ENCODE measurements at regions not wholly inside any gene's neighbourhood (a gene's known extent, or its start where the extent isn't known, plus 50 kb on each side); places are given as distances from the start of the nearest gene placed in this dataset.
"Not testable (repeated sequence)": the region's sequence is repeated elsewhere in the genome, so short reads cannot be mapped to it uniquely, and the experiment has no call there.

GRCh38 chr2:132268977-132269523, 107.3 kb upstream of the ANKRD30BL start:
- TF ChIP-seq CTCF (IDR thresholded peaks at IDR 0.05; ENCODE audit: insufficient read depth in 1 of 2, low read depth in 1 of 2, low read length in 1 of 2, severe bottlenecking in 1 of 2, unreplicated experiment in 1 of 2) = no peak
- Mint-ChIP-seq H3K4me1 (ENCODE audit: low read depth, unreplicated experiment) (no peaks in the 10 kb centered on the region), H3K27ac (ENCODE audit: unreplicated experiment) (no peak overlapping the region), H3K9me3 (ENCODE audit: unreplicated experiment) (peaks cover 2% of the 10 kb centered on the region), H3K4me3 (ENCODE audit: unreplicated experiment) (no peak overlapping the region), H3K36me3 (ENCODE audit: insufficient read depth, unreplicated experiment) (no peaks in the 10 kb centered on the region), H3K27me3 (ENCODE audit: insufficient read depth, unreplicated experiment) (no peaks in the 10 kb centered on the region)
- BruUV-seq (replicated peaks) = no TSS peak
- ChIA-PET POLR2A (no interaction called here), CTCF (interaction anchor here (1.0 to 1.5 kb wide), 3 partner anchors 156 to 902 kb away, joined by 3 to 6 read pairs (median 4); no protein-coding TSS in a partner anchor)
- Histone ChIP-seq H3K27me3 (replicated peaks; ENCODE audit: control insufficient read depth, insufficient read depth, low read length) (no peaks in the 10 kb centered on the region), H3K9me3 (no peaks in the 10 kb centered on the region), H3K4me1 (peaks cover 10% of the 10 kb centered on the region), H3K4me3 (ENCODE audit: low read depth, low read length) (no peak overlapping the region), H3K36me3 (ENCODE audit: control insufficient read depth, insufficient read depth, low read length) (no peaks in the 10 kb centered on the region)
- no peak for DNase-seq
- intact Hi-C loops (cut with micrococcal nuclease; ENCODE audit: unreplicated experiment) = loop anchor here (1.0 to 5.0 kb wide), 5 partner anchors 78 to 902 kb away; partner anchors contain the start of gene LYPD1

- BruUV-seq (replicated peaks) = no TSS peak
- DNase-seq = no peak
- CTCF ChIA-PET = no interaction called here
- Mint-ChIP-seq H3K36me3 (ENCODE audit: insufficient read depth, unreplicated experiment) (no peaks in the 10 kb centered on the region), H3K9me3 (ENCODE audit: unreplicated experiment) (peaks cover 8% of the 10 kb centered on the region), H3K27ac (ENCODE audit: unreplicated experiment) (no peak overlapping the region), H3K27me3 (ENCODE audit: insufficient read depth, unreplicated experiment) (no peaks in the 10 kb centered on the region), H3K4me1 (ENCODE audit: low read depth, unreplicated experiment) (no peaks in the 10 kb centered on the region), H3K4me3 (ENCODE audit: unreplicated experiment) (no peak overlapping the region)
- POLR2A ChIA-PET = no interaction called here
- intact Hi-C loops (cut with micrococcal nuclease; ENCODE audit: unreplicated experiment) = no loop called here
- Histone ChIP-seq H3K9me3 (no peaks in the 10 kb centered on the region), H3K36me3 (ENCODE audit: control insufficient read depth, insufficient read depth, low read length) (no peaks in the 10 kb centered on the region), H3K27me3 (replicated peaks; ENCODE audit: control insufficient read depth, insufficient read depth, low read length) (no peaks in the 10 kb centered on the region), H3K4me3 (ENCODE audit: low read depth, low read length) (no peak overlapping the region), H3K4me1 (peaks cover 10% of the 10 kb centered on the region)
- no peak for TF ChIP-seq CTCF (IDR thresholded peaks at IDR 0.05; ENCODE audit: insufficient read depth in 1 of 2, low read depth in 1 of 2, low read length in 1 of 2, severe bottlenecking in 1 of 2, unreplicated experiment in 1 of 2)
These were observed 108.5 kb upstream of the ANKRD30BL start for GRCh38 chr2:132270255-132270654.

DNA sequence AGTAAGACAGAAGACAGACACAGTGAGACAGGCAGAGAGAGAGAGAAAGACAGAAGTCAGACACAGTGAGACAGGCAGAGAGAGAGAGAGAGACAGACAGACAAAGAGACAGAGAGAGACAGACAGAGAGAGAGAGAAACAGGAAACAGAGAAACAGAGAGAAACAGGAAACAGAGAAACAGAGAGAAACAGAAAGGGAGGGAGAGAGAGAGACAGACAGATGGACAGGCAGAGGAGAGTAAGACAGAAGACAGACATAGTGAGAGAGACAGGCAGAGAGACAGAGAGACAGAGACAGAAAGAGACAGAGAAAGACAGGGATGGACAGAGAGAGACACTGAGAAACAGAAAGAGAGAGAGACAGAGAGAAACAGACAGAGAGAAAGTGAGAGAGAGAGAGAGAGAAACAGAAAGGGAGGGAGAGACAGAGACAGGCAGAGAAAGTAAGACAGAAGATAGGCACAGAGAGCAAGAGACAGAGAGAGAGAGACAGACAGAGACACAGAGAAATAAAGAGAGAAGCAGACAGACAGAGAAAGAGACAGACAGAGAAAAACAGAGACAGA, 109.3 kb upstream of the ANKRD30BL start:
- Mint-ChIP-seq H3K36me3 (ENCODE audit: insufficient read depth, unreplicated experiment) (no peaks in the 10 kb centered on the region), H3K4me1 (ENCODE audit: low read depth, unreplicated experiment) (no peaks in the 10 kb centered on the region), H3K9me3 (ENCODE audit: unreplicated experiment) (peaks cover 8% of the 10 kb centered on the region), H3K27ac (ENCODE audit: unreplicated experiment) (no peak overlapping the region), H3K4me3 (ENCODE audit: unreplicated experiment) (no peak overlapping the region), H3K27me3 (ENCODE audit: insufficient read depth, unreplicated experiment) (no peaks in the 10 kb centered on the region)
- ChIA-PET CTCF (no interaction called here), POLR2A (no interaction called here)
- no peak overlapping the region for H3K4me3 ChIP-seq (ENCODE audit: low read depth, low read length)
- H3K9me3 ChIP-seq = no peaks in the 10 kb centered on the region
- no peak for DNase-seq
- H3K4me1 ChIP-seq = peaks cover 10% of the 10 kb centered on the region
- no peak for TF ChIP-seq CTCF (IDR thresholded peaks at IDR 0.05; ENCODE audit: insufficient read depth in 1 of 2, low read depth in 1 of 2, low read length in 1 of 2, severe bottlenecking in 1 of 2, unreplicated experiment in 1 of 2)
- H3K36me3 ChIP-seq (ENCODE audit: control insufficient read depth, insufficient read depth, low read length) = no peaks in the 10 kb centered on the region
- intact Hi-C loops (cut with micrococcal nuclease; ENCODE audit: unreplicated experiment) = no loop called here
- no TSS peak for BruUV-seq (replicated peaks)
- no peaks in the 10 kb centered on the region for H3K27me3 ChIP-seq (replicated peaks; ENCODE audit: control insufficient read depth, insufficient read depth, low read length)

DNA sequence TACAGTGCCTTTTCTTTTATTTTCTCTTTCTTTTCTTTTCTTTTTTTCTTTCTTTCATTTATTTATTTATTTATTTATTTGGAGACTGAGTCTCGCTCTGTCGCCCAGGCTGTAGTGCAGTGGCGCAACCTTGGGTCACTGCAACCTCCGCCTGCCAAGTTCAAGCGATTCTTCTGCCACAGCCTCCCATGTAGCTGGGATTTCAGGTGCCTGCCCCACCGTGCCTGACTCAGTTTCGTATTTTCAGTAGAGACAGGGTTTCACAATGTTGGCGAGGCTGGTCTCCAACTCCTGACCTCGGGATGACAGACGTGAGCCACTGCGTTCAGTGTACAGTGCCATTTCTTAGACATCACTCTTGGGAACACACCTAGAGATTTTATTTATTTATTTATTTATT, 110.0 kb upstream of the ANKRD30BL start:
- CTCF ChIA-PET; H3K4me1 Mint-ChIP-seq (ENCODE audit: low read depth, unreplicated experiment); H3K27me3 Mint-ChIP-seq (ENCODE audit: insufficient read depth, unreplicated experiment); H3K36me3 ChIP-seq (ENCODE audit: control insufficient read depth, insufficient read depth, low read length); POLR2A ChIA-PET; BruUV-seq (replicated peaks); H3K9me3 ChIP-seq; H3K27ac Mint-ChIP-seq (ENCODE audit: unreplicated experiment); H3K36me3 Mint-ChIP-seq (ENCODE audit: insufficient read depth, unreplicated experiment); intact Hi-C loops (cut with micrococcal nuclease; ENCODE audit: unreplicated experiment); DNase-seq; H3K27me3 ChIP-seq (replicated peaks; ENCODE audit: control insufficient read depth, insufficient read depth, low read length); H3K4me3 ChIP-seq (ENCODE audit: low read depth, low read length); H3K4me3 Mint-ChIP-seq (ENCODE audit: unreplicated experiment): not testable (repeated sequence)
- H3K9me3 Mint-ChIP-seq (ENCODE audit: unreplicated experiment) = peaks cover 11% of the 10 kb centered on the region
- peaks cover 10% of the 10 kb centered on the region for H3K4me1 ChIP-seq
